DMS114 treated with DMSO at 0.1 percent for 48 hours (cell line): ENCODE measurements at regions not wholly inside any gene's neighbourhood (a gene's known extent, or its start where the extent isn't known, plus 50 kb on each side); places are given as distances from the start of the nearest gene placed in this dataset.

Source experiments
- DNase-seq: peaks from one replicate; lab custom pipeline; 2025; ENCODE audit not compliant: unreplicated experiment; lab: John Stamatoyannopoulos, UW

DNA sequence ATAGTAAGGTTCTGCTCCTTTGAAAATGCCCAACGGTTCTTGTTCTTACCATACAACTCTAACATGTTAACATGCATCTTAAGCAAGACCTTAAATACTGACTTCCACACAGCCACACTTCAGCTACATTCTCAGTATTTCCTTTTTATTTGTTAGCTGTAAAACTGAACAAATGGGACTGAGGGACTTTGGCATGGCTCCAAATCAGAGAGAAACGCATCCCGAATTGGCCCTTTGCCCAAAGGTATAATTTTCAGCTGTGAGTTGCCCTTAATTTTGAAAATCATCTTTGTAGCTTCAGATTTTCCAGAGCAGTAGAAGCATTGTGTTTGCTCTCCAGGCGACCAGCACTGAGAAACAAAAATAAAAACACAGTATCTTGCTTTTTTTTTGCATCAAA, 56.4 kb downstream of the NEUROD6 start:
- DNase-seq: no peak

DNA sequence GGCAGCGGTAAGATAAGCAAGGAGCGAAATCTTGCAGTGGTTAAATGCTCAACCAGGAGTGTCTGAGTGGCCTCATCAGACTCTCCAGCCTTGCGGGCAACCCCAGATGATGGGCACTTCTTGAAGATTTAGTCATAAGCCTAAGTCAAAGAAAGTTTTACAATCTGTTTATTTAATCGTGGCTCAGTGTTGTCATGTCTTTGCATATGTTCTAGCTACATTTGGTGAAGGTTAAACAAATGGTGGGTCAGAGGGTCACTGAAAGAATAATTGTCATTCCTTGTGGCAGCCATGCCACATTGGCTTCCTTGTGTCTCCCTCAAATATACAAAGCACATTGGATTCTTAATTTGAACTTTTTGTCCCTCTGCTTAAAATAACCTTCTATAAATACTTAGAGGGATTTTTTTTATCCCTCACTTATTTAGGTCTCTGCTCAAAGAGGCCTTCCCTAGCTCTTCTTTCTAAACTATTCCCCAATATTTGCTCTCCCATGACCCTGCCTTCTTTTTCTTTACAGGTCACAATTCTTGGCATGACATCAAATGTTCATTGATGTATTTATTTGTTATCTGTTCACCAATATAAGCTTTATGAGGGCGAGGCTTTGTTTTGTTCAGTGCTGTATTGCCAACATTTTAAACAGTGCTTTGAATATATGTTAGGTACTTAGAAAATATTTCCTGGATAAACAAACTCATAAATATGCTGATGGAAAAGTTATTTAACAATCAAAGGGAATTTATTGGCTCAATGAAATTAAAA, 68.7 kb downstream of the NEUROD6 start:
- DNase-seq: no peak

DNA sequence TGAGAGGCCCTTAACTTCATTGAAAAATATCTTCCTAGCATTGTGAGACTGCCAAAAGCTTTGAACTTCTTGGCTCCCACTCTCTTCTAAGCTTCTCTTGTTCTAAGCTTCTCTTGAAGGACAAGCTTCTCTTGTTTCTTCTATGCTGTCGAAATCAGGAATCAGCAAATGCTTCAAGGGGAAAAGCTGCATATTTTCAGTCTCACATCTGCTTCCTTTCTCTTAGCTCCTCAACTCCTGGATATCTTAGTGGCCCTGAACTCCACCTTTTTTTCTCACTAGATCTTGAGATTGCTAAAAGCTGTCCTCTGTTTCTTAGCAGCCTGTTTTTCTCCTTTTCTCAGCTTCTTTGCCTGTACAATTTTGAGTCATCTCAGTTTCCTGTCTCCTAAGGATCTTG, 73.0 kb downstream of the NEUROD6 start:
- no peak for DNase-seq

DNA sequence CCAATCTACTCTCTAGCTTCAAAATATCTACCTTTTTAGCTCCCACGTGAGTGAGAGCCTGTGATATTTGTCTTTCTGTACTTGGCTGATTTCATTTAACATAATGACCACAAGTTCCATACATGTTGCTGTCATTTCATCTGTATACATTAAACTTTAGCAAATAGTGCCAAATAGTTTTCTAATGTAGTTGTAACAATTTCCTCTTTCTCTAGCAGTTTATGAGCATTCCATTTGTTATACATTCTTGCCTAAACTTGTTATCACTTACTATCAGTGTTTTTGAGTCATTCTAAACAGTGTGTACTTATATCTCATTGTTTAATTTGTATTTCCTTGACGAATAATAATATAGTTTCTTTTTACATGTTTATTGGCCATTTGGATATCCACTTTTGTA, 77.2 kb downstream of the NEUROD6 start:
- DNase-seq: no peak

DNA sequence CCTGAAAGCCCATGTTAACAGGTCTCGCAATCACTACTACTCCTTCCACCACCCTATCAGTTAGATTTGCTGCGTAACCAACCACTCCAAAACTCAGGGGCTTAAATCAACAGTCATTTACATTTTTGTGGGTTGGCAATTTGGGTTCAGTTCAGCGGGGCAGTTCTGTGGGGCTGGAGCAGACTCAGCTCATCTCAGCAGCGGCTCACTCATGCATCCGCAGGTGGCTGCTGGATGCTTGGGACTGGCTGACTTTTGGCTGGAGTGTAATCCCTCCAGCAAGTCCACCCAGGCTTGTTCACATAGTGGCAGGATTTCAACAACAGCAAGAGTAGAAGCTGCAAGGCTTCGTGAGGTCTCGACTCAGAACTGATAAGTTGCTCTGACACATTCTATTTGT, 79.2 kb downstream of the NEUROD6 start:
- DNase-seq: no peak

DNA sequence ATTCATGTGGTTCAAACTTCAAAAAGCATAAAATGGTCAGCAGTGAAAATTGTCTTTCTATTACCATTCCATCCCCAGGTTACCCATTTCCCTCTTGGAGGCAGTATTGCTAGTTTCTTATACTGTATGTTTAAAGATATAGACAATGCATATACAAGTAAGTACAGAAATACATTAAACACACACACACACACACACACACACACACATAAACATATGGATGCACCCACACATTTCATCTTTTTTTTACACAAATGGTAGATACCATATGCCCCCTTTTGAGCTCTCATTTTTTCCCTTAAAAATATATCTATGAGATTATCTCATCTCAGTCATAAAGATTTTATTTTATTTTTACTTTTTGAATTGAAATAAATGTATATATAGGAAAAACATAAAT, 79.7 kb downstream of the NEUROD6 start:
- no peak for DNase-seq

DNA sequence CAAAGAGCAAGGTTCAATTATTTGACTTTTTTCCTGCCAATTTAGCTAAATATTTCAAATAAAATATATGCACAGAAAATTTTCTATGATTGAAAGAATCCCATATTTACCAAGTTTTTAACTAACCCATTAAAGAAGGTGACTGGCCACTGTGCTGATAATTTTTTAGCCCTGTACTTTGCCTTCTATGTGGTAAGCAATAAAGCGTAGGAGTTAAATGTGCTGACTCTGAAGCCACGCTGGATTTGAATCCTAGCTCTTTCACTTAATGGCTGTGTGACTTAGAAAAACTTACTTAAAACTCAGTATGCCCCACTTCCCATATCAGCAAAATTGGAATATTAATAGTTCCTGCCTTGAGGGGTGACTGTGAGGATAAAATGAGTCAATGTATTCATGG, 82.1 kb downstream of the NEUROD6 start:
- DNase-seq: no peak

DNA sequence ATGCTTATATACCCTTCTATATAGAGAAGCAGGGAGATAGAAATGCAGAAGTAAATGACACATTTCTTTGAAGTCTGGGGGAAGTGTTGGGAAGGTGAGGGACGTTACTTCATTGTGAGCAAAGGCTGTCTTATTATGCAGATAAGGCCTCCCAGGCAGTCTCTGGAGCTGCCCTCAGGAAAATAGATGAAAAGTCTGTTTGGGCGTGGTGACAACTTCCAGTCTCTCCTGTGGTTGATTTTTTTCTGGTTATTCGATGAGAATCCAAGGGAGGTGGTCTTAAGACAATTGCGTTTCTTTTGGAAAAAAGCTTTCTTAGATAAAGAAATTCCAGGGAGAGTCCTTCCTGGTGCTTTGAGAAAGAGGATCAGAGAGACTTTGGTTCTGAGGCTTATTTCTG, 84.0 kb downstream of the NEUROD6 start:
- no peak for DNase-seq

DNA sequence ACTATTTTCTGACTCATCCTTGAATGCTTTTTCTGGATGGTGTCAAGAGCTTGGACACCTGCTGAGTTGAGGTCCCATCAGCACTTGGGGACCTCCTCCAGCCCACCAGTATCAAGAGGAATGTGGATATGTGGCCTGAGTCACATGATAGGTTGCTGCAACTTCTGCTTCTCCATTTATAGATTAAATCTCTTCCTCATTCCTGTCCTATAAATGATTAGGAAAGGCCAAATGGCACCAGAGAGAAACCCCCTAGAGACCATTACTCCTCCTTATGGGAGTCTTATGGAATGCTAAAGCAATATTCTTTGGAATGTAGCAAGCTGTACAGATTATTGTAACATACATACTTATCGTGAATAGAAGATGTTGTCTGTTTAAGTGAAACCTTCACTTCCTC, 85.6 kb downstream of the NEUROD6 start:
- DNase-seq: no peak

DNA sequence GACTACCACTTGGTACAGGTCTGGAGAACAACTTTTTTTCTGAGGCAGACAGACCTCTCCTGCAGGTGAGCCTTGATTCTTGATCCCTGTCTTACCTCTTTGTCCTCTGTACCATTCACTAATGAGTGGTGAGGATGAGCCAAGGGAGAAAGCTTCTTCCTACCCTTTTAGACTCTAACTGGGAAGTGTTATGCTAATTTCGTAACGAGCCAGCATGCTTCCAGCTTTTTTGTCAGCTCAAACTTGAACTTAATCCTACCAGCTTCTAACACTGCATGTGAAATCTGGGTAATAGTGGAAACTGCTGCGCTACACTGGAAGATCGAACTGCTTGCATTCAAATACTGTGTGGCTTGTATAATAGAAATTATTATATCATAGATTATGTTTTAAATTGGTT, 87.0 kb downstream of the NEUROD6 start:
- DNase-seq: no peak

DNA sequence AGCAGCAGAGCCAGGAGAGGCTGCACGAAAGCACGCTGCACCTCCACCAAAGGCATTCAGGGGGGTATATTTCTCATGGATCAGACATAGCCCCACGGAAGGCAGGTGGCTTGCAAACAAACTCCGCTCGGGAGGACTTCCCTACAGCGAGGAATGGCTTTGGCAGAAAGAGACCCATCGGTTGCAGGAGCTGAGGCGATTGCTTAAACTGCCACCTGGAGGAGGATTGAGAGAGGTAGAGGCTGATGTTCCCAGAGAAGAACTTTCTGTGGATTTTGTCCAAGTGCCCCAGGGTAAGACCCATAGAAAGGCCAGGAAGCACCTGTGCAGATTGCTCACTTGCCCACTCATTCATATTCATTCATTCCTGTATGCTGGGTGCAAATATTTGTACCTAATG, 89.1 kb downstream of the NEUROD6 start:
- no peak for DNase-seq

DNA sequence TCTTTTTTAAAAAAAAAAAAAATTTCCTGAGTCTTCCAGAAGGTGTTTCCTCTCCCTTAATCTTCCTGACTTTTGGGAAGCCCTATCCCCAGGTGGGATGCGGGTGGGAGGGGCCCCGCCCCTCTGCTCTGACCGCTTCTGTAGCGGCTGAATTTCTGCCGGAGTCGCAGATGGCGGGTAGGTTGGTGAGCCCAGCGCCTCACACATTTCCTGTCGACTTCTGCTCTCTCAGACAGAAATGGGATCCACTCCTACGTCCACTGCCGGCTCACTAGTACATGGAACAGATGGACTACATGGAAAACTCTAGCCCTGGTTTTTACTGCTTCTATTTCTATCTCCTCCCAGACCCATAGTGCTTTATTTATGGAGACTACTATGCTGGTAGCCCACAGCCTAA, 90.9 kb downstream of the NEUROD6 start:
- no peak for DNase-seq

DNA sequence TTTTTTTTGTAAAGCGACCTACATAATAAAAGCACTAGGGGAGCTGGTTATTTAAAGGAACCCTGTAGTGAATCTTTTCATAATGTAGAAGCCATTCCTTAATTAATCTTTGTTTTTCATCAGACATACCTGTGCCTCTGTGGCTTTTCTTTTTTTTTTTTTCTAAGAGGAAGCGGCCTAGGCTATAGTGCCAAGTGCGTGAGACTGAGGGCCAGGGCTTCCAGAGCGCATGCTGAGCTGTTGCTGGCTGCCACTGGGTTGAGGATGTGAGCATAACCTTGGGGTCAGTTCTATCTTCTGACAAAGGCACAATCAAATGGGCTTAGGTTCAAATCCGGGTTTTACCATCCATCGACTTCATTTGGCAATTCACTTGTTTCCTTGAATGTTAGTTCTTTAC, 103.7 kb downstream of the NEUROD6 start:
- DNase-seq: no peak

DNA sequence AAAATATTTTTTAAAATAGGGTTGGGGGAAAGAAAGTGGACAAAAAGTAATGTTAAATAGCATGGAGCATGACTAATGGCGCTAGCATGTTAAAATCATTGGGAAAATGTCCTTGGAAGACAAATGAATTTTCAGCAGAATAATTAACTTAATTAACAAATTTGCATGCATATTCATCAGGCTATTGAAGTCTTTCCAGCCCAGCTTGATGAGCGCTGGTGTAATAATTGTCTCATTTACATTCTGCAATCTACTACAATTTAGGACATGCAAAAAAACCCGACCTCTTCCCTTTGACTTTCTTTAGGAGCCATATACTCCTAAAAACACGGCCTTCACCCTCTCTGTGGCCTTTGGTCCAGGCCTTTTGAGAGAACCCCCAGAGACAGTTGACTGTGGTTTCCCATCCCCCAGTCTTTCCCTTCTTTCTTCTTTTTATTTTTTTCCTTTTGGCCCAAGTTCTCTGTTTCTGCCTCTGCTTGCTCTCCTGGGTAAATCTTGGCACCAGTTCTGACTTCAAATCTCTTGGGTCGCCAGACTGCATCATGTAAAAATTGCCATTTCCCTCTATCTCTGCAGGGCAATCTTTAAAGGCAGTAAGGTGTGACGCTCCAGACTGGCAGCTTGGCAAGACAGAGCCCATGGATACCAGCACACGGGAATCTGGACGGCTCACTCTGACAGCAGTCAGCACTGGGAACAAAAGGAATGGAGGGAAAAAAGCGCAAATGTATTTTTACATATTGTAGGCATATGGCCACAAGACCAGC, 105.5 kb downstream of the NEUROD6 start:
- DNase-seq: no peak

DNA sequence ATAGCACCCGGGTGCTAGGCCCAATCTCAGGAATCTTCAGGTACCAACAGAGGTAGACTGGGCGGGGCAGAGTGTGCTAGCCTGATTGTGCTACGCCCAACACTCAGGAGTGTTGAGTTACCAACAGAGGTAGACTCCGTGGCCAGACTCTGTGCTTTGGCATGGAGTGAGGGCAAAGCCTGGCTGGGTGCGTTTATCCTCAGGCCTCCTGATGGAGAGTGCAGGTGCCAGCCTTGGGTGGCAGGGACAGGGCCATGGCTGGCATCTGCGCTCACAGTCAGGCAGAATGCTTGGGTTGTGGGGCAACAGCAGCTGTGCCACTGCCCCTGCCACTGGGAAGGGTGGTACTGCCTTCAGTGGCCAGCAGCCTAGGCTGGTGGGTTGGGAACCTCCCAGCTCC, 111.6 kb downstream of the NEUROD6 start:
- DNase-seq: no peak

DNA sequence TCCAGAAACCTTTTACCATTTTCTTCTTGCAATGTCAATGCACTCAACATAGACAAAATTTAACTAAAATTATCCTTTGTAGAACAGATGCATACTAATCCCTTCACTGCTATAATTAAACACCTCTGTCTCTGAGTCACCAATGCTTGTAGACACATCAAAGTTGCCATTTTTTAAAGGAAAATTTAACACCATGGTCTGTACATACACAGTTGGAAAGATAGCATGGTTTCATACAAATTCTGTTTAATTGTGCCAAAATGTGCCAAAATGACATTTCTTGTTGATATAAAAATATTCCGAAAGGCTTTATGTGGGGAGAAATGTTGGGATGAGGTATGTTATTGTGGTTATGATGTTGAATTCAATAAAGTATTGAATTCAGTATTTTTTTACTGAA, 125.8 kb downstream of the NEUROD6 start:
- no peak for DNase-seq

DNA sequence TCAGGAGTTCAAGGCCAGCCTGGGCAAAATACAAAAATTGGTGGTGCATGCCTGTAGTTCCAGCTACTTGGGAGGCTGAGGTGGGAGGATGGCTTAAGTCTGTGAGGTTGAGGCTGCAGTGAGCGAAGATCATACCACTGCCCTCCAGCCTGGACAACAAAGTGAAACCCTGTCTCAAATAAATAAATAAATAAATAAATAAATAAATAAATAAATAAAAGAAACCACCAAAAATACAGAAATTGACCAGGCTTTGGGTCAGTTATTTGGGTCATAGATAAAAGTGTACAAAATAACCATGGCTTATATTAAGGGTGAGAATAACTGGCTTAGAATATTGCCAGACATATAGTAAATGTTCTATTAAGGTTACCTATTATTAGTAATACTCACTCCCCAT, 129.2 kb downstream of the NEUROD6 start:
- no peak for DNase-seq

DNA sequence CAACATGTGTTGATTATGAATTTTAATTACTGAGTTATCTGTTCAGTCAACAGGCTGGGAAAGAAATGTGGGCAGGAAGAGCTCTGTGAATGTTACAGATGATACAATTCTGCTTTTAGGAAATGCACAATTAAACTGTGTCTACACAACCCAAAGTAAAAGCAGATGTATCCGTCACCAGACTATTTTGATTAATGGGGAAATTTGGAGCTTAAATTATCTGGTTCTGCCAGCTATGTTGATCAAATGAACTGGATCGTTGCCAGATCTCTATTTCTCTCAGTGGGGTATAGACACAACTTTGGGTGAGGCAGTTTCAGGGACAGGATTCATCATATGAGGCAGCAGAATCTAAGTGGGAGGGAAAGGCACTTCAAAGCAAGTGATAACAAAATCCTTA, 136.5 kb downstream of the NEUROD6 start:
- no peak for DNase-seq

DNA sequence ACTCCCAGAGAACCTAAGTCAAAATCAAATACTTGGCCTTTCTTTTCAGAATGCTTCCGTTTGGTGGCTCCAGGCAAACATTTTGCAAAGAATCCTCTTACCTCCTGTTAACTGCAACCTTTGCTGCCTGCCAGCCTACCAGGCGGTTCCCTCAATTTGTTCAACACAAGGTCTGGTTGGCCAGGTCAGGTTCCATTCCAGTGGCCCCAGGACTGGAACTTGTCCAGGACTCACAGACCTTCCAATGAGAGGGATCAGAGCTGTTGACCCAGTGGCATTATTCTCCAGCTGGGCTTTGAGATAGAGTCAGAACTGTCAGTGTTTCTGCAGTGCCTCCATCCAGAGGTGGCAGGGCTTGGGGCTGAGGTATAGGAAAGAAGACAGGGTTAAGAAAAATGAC, 137.0 kb downstream of the NEUROD6 start:
- no peak for DNase-seq

DNA sequence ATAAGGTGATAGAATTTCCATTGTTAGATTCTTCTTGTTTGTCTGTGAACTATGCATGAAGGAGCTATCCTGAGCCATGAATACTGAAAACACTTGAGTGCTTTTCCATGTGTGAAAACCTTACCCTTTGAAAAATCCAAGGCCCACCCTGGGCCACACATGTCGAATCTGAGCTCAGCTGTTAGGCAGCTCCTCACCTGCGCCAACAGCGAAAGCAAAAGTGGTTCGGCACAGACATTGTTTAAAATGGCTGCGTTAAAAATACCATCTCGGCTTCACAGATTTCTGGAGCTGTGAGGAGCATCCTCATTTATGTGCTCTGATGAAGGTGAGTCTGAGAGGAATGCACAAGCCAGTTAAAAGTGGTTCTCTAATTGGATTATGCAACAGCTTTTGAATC, 137.7 kb downstream of the NEUROD6 start:
- no peak for DNase-seq

DNA sequence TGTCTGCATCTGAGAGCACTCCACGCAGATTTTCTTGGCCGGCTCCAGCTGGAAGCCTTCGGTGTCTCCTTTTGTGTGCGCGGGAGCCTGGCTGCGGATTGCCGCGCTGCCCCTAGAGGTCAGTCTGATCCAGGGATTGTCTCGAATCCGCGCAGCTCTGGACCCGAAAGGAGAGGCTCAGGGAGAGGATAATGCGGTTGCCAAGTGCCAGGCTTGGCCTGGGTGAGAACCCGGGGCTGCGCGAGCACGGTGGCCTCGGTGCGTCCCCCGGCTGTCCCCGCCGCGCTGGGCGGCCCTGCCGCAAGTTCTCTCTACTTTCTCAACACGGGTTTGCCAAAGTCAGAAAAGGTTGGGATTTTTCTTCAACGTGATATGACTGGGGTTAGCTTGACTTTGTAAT, 140.9 kb downstream of the ADCYAP1R1 start:
- peak; percentile 64 for DNase-seq

DNA sequence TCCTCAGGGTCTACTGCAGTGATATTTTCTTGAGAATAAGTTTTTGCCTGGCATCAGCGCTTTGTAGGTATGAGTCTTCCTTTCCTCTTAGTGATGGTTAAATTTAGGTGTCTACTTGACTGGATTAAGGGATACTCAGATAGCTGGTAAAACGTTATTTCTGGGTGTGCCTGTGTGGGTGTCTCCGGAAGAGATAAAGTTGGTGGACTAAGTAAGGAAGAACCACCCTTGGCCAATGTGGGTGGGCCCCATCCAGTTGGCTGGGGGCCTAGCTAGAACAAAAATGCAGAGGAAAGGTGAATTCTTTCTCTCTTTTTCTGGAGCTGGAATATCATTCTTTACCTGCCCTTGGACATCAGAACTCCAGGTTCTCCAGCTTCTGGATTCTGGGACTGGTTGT, 138.8 kb downstream of the ADCYAP1R1 start:
- no peak for DNase-seq

DNA sequence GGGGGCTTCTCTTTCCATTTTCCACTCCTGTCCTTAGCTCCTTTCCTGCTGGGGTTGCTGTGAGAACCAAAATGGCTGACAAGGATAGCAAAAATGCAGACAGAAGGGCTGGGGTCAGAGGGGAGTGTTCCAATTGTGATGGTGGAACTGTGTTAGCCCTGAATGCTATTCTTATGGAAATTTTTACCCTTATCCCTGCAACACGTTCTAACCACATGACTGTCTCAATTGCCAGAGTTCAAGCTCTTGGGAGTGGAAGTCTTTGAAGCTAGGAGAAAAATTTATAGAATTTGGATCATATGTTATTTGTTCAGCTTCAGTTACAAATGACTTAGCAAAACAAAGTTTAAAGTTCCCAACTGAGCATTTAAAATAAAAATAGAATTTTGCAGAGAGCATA, 134.1 kb downstream of the ADCYAP1R1 start:
- DNase-seq: no peak
